NCI-H128 (cell line): ENCODE measurements at regions not wholly inside any gene's neighbourhood (a gene's known extent, or its start where the extent isn't known, plus 50 kb on each side); places are given as distances from the start of the nearest gene placed in this dataset.
"Not testable (repeated sequence)": the region's sequence is repeated elsewhere in the genome, so short reads cannot be mapped to it uniquely, and the experiment has no call there.

Experiments used
- DNase-seq: peaks from one replicate; lab custom pipeline; 2025; ENCODE audit not compliant: unreplicated experiment; lab: John Stamatoyannopoulos, UW

GRCh38 chr21:15640113-15640512 is 89.7 kb upstream of the USP25 start:
- not testable (repeated sequence) for DNase-seq

GRCh38 chr21:15644489-15644888 is 85.3 kb upstream of the USP25 start:
- DNase-seq = no peak

- no peak for DNase-seq
These were observed 84.0 kb upstream of the USP25 start for GRCh38 chr21:15645830-15646229.

GRCh38 chr21:15650735-15651134 is 79.0 kb upstream of the USP25 start:
- DNase-seq = no peak

- DNase-seq = no peak
These were observed 78.6 kb upstream of the USP25 start for GRCh38 chr21:15651172-15651571.

GRCh38 chr21:15653710-15654109 is 76.1 kb upstream of the USP25 start:
- no peak for DNase-seq

- no peak for DNase-seq
These were observed 75.6 kb upstream of the USP25 start for GRCh38 chr21:15654171-15654570.

GRCh38 chr21:15659753-15660422 is 69.9 kb upstream of the USP25 start:
- DNase-seq = no peak

GRCh38 chr21:15660423-15660804 is 69.4 kb upstream of the USP25 start:
- no peak for DNase-seq

GRCh38 chr21:15667010-15667409 is 62.8 kb upstream of the USP25 start:
- DNase-seq = no peak

- no peak for DNase-seq
These were observed 62.0 kb upstream of the USP25 start for GRCh38 chr21:15667819-15668218.

- no peak for DNase-seq
These were observed 60.5 kb upstream of the USP25 start for GRCh38 chr21:15669247-15669646.

- DNase-seq = no peak
These were observed 58.6 kb upstream of the USP25 start for GRCh38 chr21:15671188-15671587.

GRCh38 chr21:15672578-15672977 is 57.2 kb upstream of the USP25 start:
- DNase-seq = not testable (repeated sequence)

- DNase-seq = no peak
These were observed 52.8 kb upstream of the USP25 start for GRCh38 chr21:15676935-15677334.

- DNase-seq = no peak
These were observed 50.2 kb upstream of the USP25 start for GRCh38 chr21:15679630-15680029.
